ENCODE measurements at regions not wholly inside any gene's neighbourhood (a gene's known extent, or its start where the extent isn't known, plus 50 kb on each side); places are given as distances from the start of the nearest gene placed in this dataset.

- TF ChIP-seq POLR2A (IDR thresholded peaks at IDR 0.05) (no peak), POLR2AphosphoS5 (IDR thresholded peaks at IDR 0.05) (no peak)
- Histone ChIP-seq H3K4me1 (no peaks in the 10 kb centered on the region), H3K27ac (no peak overlapping the region), H3K27me3 (no peaks in the 10 kb centered on the region), H3K4me3 (no peak overlapping the region), H3K9me3 (peaks cover 5 to 6% of the 10 kb centered on the region in 2 donors), H3K36me3 (no peaks in the 10 kb centered on the region)
- intact Hi-C loops (cut with DNase I; ENCODE audit: low total_unique reads), result no loop called here
- in situ Hi-C loops (cut with MboI; ENCODE audit: low pct_ligation_motif_present in 1 of 4, low pct_unique_long_range_greater_than_20kb in 1 of 4, low sequenced_read_pairs in 3 of 4), result no loop called here
- 64 to 70% methylated on average over 2 of the region's 2 CpGs for WGBS, 2 donors (ENCODE audit: low coverage in 1 of 2)
- no peak for DNase-seq
Observed at GRCh38 chr5:26104175-26104574, 934.2 kb downstream of the CDH9 start.

DNA sequence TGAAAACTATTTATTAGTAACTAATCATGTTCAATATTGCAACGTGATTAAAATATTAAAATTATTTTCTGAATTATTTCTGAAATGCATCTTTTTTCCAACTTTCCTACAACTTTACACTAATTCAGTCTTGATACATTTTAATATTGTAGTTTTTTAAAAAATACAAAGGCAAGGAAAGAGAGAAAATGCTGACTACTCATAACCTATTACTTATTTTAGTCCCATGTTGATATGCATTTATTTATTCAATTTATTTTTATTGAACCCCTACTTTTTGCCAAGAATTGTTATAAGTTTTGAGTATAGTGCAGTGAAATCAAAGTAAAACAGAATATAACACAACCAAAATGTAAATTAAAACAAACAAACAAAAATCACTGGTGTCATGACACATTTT is 978.2 kb downstream of the CDH9 start:
- 76 to 80% methylated on average over 1 of the region's 1 CpG for WGBS, 2 donors (ENCODE audit: low coverage in 1 of 2)
- in situ Hi-C loops (cut with MboI; ENCODE audit: low pct_ligation_motif_present in 1 of 4, low pct_unique_long_range_greater_than_20kb in 1 of 4, low sequenced_read_pairs in 3 of 4), result no loop called here
- intact Hi-C loops (cut with DNase I; ENCODE audit: low total_unique reads), result no loop called here
- Histone ChIP-seq H3K4me1 (no peaks in the 10 kb centered on the region), H3K9me3 (peaks cover 0 to 5% of the 10 kb centered on the region in 2 donors), H3K4me3 (no peak overlapping the region), H3K27ac (no peak overlapping the region), H3K27me3 (no peaks in the 10 kb centered on the region), H3K36me3 (no peaks in the 10 kb centered on the region)
- TF ChIP-seq, protein P1, sequence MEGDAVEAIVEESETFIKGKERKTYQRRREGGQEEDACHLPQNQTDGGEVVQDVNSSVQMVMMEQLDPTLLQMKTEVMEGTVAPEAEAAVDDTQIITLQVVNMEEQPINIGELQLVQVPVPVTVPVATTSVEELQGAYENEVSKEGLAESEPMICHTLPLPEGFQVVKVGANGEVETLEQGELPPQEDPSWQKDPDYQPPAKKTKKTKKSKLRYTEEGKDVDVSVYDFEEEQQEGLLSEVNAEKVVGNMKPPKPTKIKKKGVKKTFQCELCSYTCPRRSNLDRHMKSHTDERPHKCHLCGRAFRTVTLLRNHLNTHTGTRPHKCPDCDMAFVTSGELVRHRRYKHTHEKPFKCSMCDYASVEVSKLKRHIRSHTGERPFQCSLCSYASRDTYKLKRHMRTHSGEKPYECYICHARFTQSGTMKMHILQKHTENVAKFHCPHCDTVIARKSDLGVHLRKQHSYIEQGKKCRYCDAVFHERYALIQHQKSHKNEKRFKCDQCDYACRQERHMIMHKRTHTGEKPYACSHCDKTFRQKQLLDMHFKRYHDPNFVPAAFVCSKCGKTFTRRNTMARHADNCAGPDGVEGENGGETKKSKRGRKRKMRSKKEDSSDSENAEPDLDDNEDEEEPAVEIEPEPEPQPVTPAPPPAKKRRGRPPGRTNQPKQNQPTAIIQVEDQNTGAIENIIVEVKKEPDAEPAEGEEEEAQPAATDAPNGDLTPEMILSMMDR (IDR thresholded peaks at IDR 0.05), result no peak
- no peak for TF ChIP-seq POLR2AphosphoS5 (IDR thresholded peaks at IDR 0.05)
- TF ChIP-seq POLR2A (IDR thresholded peaks at IDR 0.05), result no peak
- no peak for TF ChIP-seq EP300 (IDR thresholded peaks at IDR 0.05; ENCODE audit: low read depth)
- DNase-seq, result no peak

- no peak for DNase-seq
- H3K36me3 ChIP-seq, result no peaks in the 10 kb centered on the region
- H3K4me3 ChIP-seq, result no peak overlapping the region
- 31% methylated on average over 1 of the region's 1 CpG; no CpG with 5 or more reads in 1 of the 2 donors for WGBS, 2 donors (ENCODE audit: low coverage in 1 of 2)
- TF ChIP-seq POLR2AphosphoS5 (IDR thresholded peaks at IDR 0.05) (no peak), EP300 (IDR thresholded peaks at IDR 0.05; ENCODE audit: low read depth) (no peak)
- TF ChIP-seq, protein P1 (IDR thresholded peaks at IDR 0.05), result no peak
- in situ Hi-C loops (cut with MboI; ENCODE audit: low pct_ligation_motif_present in 1 of 4, low pct_unique_long_range_greater_than_20kb in 1 of 4, low sequenced_read_pairs in 3 of 4), result no loop called here
- H3K27ac ChIP-seq, result no peak overlapping the region
- intact Hi-C loops (cut with DNase I; ENCODE audit: low total_unique reads), result no loop called here
- no peaks in the 10 kb centered on the region for H3K4me1 ChIP-seq
- no peaks in the 10 kb centered on the region for H3K27me3 ChIP-seq
- H3K9me3 ChIP-seq, result peaks cover 0 to 7% of the 10 kb centered on the region in 2 donors
Observed at GRCh38 chr5:26054594-26054993, 983.8 kb downstream of the CDH9 start.

DNA sequence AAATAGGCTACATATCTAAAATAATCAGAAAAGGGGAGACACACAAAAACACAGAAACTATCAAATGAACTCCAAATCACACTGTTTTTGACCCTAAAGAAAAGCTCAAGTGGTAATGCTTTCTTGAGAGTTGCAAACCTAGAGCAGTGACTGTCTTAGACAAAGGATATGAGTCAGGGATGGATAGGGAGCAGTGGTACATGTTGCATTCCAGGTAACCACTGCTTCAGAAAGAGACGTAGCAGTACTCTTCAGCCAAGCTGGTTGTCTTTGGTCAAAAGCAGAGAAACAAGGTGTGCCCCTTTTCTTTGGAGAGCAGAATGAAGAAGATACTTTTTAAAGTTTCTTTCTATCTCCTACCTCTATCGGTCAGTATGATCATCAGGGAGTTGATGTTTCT is 1003.6 kb downstream of the CDH9 start:
- no peak for TF ChIP-seq EP300 (IDR thresholded peaks at IDR 0.05; ENCODE audit: low read depth)
- no peaks in the 10 kb centered on the region for H3K9me3 ChIP-seq
- no peaks in the 10 kb centered on the region for H3K4me1 ChIP-seq
- no peaks in the 10 kb centered on the region for H3K27me3 ChIP-seq
- no peak overlapping the region for H3K4me3 ChIP-seq
- in situ Hi-C loops (cut with MboI; ENCODE audit: low pct_ligation_motif_present in 1 of 4, low pct_unique_long_range_greater_than_20kb in 1 of 4, low sequenced_read_pairs in 3 of 4), result no loop called here
- 80 to 92% methylated on average over 2 of the region's 2 CpGs for WGBS, 2 donors (ENCODE audit: low coverage in 1 of 2)
- H3K27ac ChIP-seq, result no peak overlapping the region
- intact Hi-C loops (cut with DNase I; ENCODE audit: low total_unique reads), result no loop called here
- H3K36me3 ChIP-seq, result no peaks in the 10 kb centered on the region
- no peak for DNase-seq

GRCh38 chr5:26031481-26031880 is 1006.9 kb downstream of the CDH9 start:
- H3K27ac ChIP-seq, result no peak overlapping the region
- 54 to 100% methylated on average over 1 to 3 of the region's 3 CpGs for WGBS, 2 donors (ENCODE audit: low coverage in 1 of 2)
- no peak for TF ChIP-seq EP300 (IDR thresholded peaks at IDR 0.05; ENCODE audit: low read depth)
- TF ChIP-seq, protein P1 (IDR thresholded peaks at IDR 0.05), result no peak
- no peak for TF ChIP-seq POLR2AphosphoS5 (IDR thresholded peaks at IDR 0.05)
- no peak for TF ChIP-seq POLR2A (IDR thresholded peaks at IDR 0.05)
- no peaks in the 10 kb centered on the region for H3K9me3 ChIP-seq
- no peaks in the 10 kb centered on the region for H3K27me3 ChIP-seq
- no peaks in the 10 kb centered on the region for H3K36me3 ChIP-seq
- no peaks in the 10 kb centered on the region for H3K4me1 ChIP-seq
- in situ Hi-C loops (cut with MboI; ENCODE audit: low pct_ligation_motif_present in 1 of 4, low pct_unique_long_range_greater_than_20kb in 1 of 4, low sequenced_read_pairs in 3 of 4), result no loop called here
- H3K4me3 ChIP-seq, result no peak overlapping the region
- intact Hi-C loops (cut with DNase I; ENCODE audit: low total_unique reads), result no loop called here
- no peak for DNase-seq
